ENCODE measurements at regions not wholly inside any gene's neighbourhood (a gene's known extent, or its start where the extent isn't known, plus 50 kb on each side); places are given as distances from the start of the nearest gene placed in this dataset.

GRCh38 chrX:51836823-51837222, 56.6 kb upstream of the MAGED1 start (continued):
- TF ChIP-seq ZNF562 (CRISPR knock-in tag; IDR thresholded peaks at IDR 0.05; ENCODE audit: borderline replicate concordance) = no peak
- TF ChIP-seq, protein P1, sequence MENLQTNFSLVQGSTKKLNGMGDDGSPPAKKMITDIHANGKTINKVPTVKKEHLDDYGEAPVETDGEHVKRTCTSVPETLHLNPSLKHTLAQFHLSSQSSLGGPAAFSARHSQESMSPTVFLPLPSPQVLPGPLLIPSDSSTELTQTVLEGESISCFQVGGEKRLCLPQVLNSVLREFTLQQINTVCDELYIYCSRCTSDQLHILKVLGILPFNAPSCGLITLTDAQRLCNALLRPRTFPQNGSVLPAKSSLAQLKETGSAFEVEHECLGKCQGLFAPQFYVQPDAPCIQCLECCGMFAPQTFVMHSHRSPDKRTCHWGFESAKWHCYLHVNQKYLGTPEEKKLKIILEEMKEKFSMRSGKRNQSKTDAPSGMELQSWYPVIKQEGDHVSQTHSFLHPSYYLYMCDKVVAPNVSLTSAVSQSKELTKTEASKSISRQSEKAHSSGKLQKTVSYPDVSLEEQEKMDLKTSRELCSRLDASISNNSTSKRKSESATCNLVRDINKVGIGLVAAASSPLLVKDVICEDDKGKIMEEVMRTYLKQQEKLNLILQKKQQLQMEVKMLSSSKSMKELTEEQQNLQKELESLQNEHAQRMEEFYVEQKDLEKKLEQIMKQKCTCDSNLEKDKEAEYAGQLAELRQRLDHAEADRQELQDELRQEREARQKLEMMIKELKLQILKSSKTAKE (CRISPR knock-in tag; IDR thresholded peaks at IDR 0.05; ENCODE audit: borderline replicate concordance) = no peak

- FAIRE-seq = no peak
- 9% methylated on average over 3 of the region's 3 CpGs for WGBS (ENCODE audit: low lambda C conversion rate)
- Histone ChIP-seq H2AFZ (ENCODE audit: low read length) (no peak overlapping the region), H3K79me2 (ENCODE audit: insufficient read depth, low read length) (no peaks in the 10 kb centered on the region), H3K27me3 (ENCODE audit: control insufficient read depth in 1 of 2, insufficient read depth in 2 of 2, low read length in 2 of 2) (no peaks in the 10 kb centered on the region), H3K4me3 (replicated peaks in 1 of 3; ENCODE audit: insufficient read depth in 1 of 3, low read depth in 2 of 3, low read length in 3 of 3) (no peak overlapping the region), H3K4me1 (ENCODE audit: insufficient read depth, low read length) (no peaks in the 10 kb centered on the region), H3K9me3 (ENCODE audit: low read length) (no peaks in the 10 kb centered on the region), H3K36me3 (replicated peaks in 1 of 2; ENCODE audit: control insufficient read depth in 1 of 2, insufficient read depth in 2 of 2, low read length in 2 of 2) (no peaks in the 10 kb centered on the region), H3K27ac (ENCODE audit: extremely low read length, insufficient read depth, low read length) (no peak overlapping the region), H3K9ac (ENCODE audit: insufficient read depth, low read depth, low read length) (no peak overlapping the region), H3K4me2 (ENCODE audit: low read depth, low read length) (no peak overlapping the region), H4K20me1 (ENCODE audit: insufficient read depth, low read length) (no peaks in the 10 kb centered on the region)
- ChIA-PET POLR2A (no interaction called here), CTCF (ENCODE audit: low intra/inter-chr PET ratio, low total read pairs) (no interaction called here)
- no TSS peak for BruUV-seq (replicated peaks)
- TF ChIP-seq GTF3A (CRISPR knock-in tag; conservative IDR thresholded peaks at IDR 0.05) (no peak), CHD2 (IDR thresholded peaks at IDR 0.05; ENCODE audit: low read depth, low read length) (no peak), NR2C2 (CRISPR knock-in tag; IDR thresholded peaks at IDR 0.05; ENCODE audit: borderline replicate concordance) (no peak), MAFK (conservative IDR thresholded peaks at IDR 0.05 in 1 of 2, IDR thresholded peaks at IDR 0.05 in 1 of 2; ENCODE audit: low read length in 2 of 2) (no peak), NR1H2 (CRISPR knock-in tag; IDR thresholded peaks at IDR 0.05; ENCODE audit: borderline replicate concordance, low read depth) (no peak), FOXC1 (CRISPR knock-in tag; IDR thresholded peaks at IDR 0.05; ENCODE audit: borderline replicate concordance) (no peak)
- TF ChIP-seq, protein P2, sequence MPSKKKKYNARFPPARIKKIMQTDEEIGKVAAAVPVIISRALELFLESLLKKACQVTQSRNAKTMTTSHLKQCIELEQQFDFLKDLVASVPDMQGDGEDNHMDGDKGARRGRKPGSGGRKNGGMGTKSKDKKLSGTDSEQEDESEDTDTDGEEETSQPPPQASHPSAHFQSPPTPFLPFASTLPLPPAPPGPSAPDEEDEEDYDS (CRISPR knock-in tag; IDR thresholded peaks at IDR 0.05) = no peak
- TF ChIP-seq, protein P3, sequence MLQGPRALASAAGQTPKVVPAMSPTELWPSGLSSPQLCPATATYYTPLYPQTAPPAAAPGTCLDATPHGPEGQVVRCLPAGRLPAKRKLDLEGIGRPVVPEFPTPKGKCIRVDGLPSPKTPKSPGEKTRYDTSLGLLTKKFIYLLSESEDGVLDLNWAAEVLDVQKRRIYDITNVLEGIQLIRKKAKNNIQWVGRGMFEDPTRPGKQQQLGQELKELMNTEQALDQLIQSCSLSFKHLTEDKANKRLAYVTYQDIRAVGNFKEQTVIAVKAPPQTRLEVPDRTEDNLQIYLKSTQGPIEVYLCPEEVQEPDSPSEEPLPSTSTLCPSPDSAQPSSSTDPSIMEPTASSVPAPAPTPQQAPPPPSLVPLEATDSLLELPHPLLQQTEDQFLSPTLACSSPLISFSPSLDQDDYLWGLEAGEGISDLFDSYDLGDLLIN (CRISPR knock-in tag; IDR thresholded peaks at IDR 0.05; ENCODE audit: borderline replicate concordance) = no peak
- intact Hi-C loops (cut with micrococcal nuclease; ENCODE audit: unreplicated experiment) = loop anchor here (1.0 kb wide), 1 partner anchor 19 kb away; no protein-coding TSS in a partner anchor
- DNase-seq (ENCODE audit: low spot score) = no peak
- in situ Hi-C loops (cut with HindIII; ENCODE audit: extremely low pct_ligation_motif_present, low pct_unique_long_range_greater_than_20kb) = no loop called here
- no peak for ATAC-seq
These were observed 56.0 kb upstream of the MAGED1 start for GRCh38 chrX:51837451-51837850.
